ENCODE measurements at regions not wholly inside any gene's neighbourhood (a gene's known extent, or its start where the extent isn't known, plus 50 kb on each side); places are given as distances from the start of the nearest gene placed in this dataset.

GRCh38 chr3:159221335-159221734 is 419.5 kb downstream of the MFSD1 start:
- TF ChIP-seq EZH2phosphoT487 (conservative IDR thresholded peaks at IDR 0.05; ENCODE audit: low read length), result no peak
- TF ChIP-seq, protein P1, sequence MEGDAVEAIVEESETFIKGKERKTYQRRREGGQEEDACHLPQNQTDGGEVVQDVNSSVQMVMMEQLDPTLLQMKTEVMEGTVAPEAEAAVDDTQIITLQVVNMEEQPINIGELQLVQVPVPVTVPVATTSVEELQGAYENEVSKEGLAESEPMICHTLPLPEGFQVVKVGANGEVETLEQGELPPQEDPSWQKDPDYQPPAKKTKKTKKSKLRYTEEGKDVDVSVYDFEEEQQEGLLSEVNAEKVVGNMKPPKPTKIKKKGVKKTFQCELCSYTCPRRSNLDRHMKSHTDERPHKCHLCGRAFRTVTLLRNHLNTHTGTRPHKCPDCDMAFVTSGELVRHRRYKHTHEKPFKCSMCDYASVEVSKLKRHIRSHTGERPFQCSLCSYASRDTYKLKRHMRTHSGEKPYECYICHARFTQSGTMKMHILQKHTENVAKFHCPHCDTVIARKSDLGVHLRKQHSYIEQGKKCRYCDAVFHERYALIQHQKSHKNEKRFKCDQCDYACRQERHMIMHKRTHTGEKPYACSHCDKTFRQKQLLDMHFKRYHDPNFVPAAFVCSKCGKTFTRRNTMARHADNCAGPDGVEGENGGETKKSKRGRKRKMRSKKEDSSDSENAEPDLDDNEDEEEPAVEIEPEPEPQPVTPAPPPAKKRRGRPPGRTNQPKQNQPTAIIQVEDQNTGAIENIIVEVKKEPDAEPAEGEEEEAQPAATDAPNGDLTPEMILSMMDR (IDR thresholded peaks at IDR 0.05; ENCODE audit: insufficient read depth, low read length, poor library complexity, severe bottlenecking), result no peak

DNA sequence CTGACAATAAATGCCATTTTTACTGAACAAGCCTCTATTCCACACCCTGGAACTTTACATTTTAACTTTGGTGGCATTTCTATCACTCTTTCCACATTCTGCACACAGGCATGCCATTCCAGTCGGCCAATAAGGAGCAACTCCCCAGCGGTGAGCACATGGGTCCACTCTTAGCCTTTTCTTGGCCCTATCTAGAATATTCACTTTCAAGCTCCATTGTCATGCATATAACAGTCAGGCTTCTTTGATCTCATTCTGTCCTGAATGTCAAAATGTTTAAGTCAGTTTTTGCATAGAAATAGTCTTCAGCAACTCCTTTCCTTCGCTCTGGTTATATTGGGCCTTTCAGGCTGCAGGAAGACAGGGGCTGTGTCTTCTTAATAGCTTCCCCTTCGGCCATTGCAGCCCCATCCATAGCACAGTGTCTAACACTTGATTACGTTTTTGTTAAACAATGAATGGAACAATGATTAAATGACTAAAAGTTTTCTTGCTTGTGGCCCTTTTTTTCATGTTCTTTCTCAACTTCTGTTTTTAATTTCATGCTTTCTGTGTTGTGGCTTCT is 427.3 kb downstream of the MFSD1 start:
- H3K9me2 ChIP-seq (replicated peaks; ENCODE audit: insufficient read depth, low read length), result no peaks in the 10 kb centered on the region
- no peak overlapping the region for H3K4me3 ChIP-seq (ENCODE audit: insufficient read depth, low read length, poor library complexity, severe bottlenecking)
- no peaks in the 10 kb centered on the region for H4K20me1 ChIP-seq (ENCODE audit: low read depth, low read length)
- H3F3A ChIP-seq (ENCODE audit: insufficient read depth), result no peaks in the 10 kb centered on the region
- H3K79me2 ChIP-seq (ENCODE audit: insufficient read depth, low read length), result no peaks in the 10 kb centered on the region
- H3K9me3 ChIP-seq (ENCODE audit: insufficient read depth, low read length), result no peaks in the 10 kb centered on the region
- H3K4me2 ChIP-seq (ENCODE audit: low read depth, low read length, poor library complexity, severe bottlenecking), result no peak overlapping the region
- H2AFZ ChIP-seq (ENCODE audit: low read depth, low read length, severe bottlenecking), result no peak overlapping the region
- no peaks in the 10 kb centered on the region for H3K36me3 ChIP-seq (ENCODE audit: low read length)
- no peak overlapping the region for H3K27ac ChIP-seq (ENCODE audit: low read depth, low read length)
- H3K27me3 ChIP-seq (ENCODE audit: low read length), result no peaks in the 10 kb centered on the region; the same call in 1 of the 2 replicates
- H3K9ac ChIP-seq (ENCODE audit: low read length), result no peak overlapping the region
- no peak for TF ChIP-seq EZH2phosphoT487 (conservative IDR thresholded peaks at IDR 0.05; ENCODE audit: low read length)
- TF ChIP-seq, protein P1 (IDR thresholded peaks at IDR 0.05; ENCODE audit: insufficient read depth, low read length, poor library complexity, severe bottlenecking), result no peak

More at GRCh38 chr3:159221335-159221734, 419.5 kb downstream of the MFSD1 start:
- Histone ChIP-seq H3F3A (ENCODE audit: insufficient read depth) (no peaks in the 10 kb centered on the region), H3K27me3 (ENCODE audit: low read length) (no peaks in the 10 kb centered on the region), H3K36me3 (ENCODE audit: low read length) (no peaks in the 10 kb centered on the region), H3K4me3 (ENCODE audit: insufficient read depth, low read length, poor library complexity, severe bottlenecking) (no peak overlapping the region), H3K4me2 (ENCODE audit: low read depth, low read length, poor library complexity, severe bottlenecking) (no peak overlapping the region), H3K9ac (ENCODE audit: low read length) (no peak overlapping the region), H3K27ac (ENCODE audit: low read depth, low read length) (no peak overlapping the region), H4K20me1 (ENCODE audit: low read depth, low read length) (no peaks in the 10 kb centered on the region), H3K9me2 (replicated peaks; ENCODE audit: insufficient read depth, low read length) (no peaks in the 10 kb centered on the region), H3K79me2 (ENCODE audit: insufficient read depth, low read length) (no peaks in the 10 kb centered on the region), H2AFZ (ENCODE audit: low read depth, low read length, severe bottlenecking) (no peak overlapping the region), H3K9me3 (ENCODE audit: insufficient read depth, low read length) (no peaks in the 10 kb centered on the region)

GRCh38 chr3:159232966-159233365 is 431.1 kb downstream of the MFSD1 start:
- Histone ChIP-seq H3K27me3 (ENCODE audit: low read length) (no peaks in the 10 kb centered on the region), H2AFZ (ENCODE audit: low read depth, low read length, severe bottlenecking) (no peak overlapping the region), H4K20me1 (ENCODE audit: low read depth, low read length) (no peaks in the 10 kb centered on the region), H3K27ac (ENCODE audit: low read depth, low read length) (no peak overlapping the region), H3K9ac (ENCODE audit: low read length) (no peak overlapping the region), H3K4me3 (ENCODE audit: insufficient read depth, low read length, poor library complexity, severe bottlenecking) (no peak overlapping the region), H3K9me3 (ENCODE audit: insufficient read depth, low read length) (no peaks in the 10 kb centered on the region), H3F3A (ENCODE audit: insufficient read depth) (no peaks in the 10 kb centered on the region), H3K4me2 (ENCODE audit: low read depth, low read length, poor library complexity, severe bottlenecking) (no peak overlapping the region), H3K9me2 (replicated peaks; ENCODE audit: insufficient read depth, low read length) (no peaks in the 10 kb centered on the region), H3K36me3 (ENCODE audit: low read length) (no peaks in the 10 kb centered on the region), H3K79me2 (ENCODE audit: insufficient read depth, low read length) (no peaks in the 10 kb centered on the region)
- TF ChIP-seq EZH2phosphoT487 (conservative IDR thresholded peaks at IDR 0.05; ENCODE audit: low read length), result no peak
- TF ChIP-seq, protein P1 (IDR thresholded peaks at IDR 0.05; ENCODE audit: insufficient read depth, low read length, poor library complexity, severe bottlenecking), result no peak

Measured in SU-DHL-6 (cell line).